Esophagus muscularis mucosa (tissue), 4 donors: ENCODE measurements at regions not wholly inside any gene's neighbourhood (a gene's known extent, or its start where the extent isn't known, plus 50 kb on each side); places are given as distances from the start of the nearest gene placed in this dataset.

Experiments
- DNase-seq: peaks from one replicate; pipeline ENCODE4 v3.0.0-alpha.2; 2017; ENCODE audit errors: extremely low spot score
- H3K27ac ChIP-seq, 4 donors: fragments of 200-600 bp; sonication (generic); replicated peaks in 1 of 4; 1 replicate in 3 of 4; 2 replicates in 1 of 4; pipeline ENCODE4 v1.5.1; 2016 to 2019; ENCODE audit warnings: mild to moderate bottlenecking in 1 of 4
- H3K27me3 ChIP-seq, 4 donors: fragments of 200-600 bp; sonication (generic); one replicate each; pipeline versions ENCODE4 v1.5.1 to v1.6.0; 2016 to 2019
- H3K36me3 ChIP-seq, 4 donors: fragments of 200-600 bp; sonication (generic); one replicate each; pipeline ENCODE4 v1.5.1; 2016 to 2019
- H3K4me1 ChIP-seq, 4 donors: fragments of 200-600 bp; sonication (generic); one replicate each; pipeline ENCODE4 v1.5.1; 2016 to 2019
- H3K4me3 ChIP-seq, 4 donors: fragments of 200-600 bp; sonication (generic); 1 replicate in 2 of 4; 2 replicates in 2 of 4; pipeline ENCODE4 v1.5.1; 2016 to 2019; ENCODE audit warnings: mild to moderate bottlenecking in 4 of 4, moderate library complexity in 1 of 4
- H3K9me3 ChIP-seq, 4 donors: fragments of 200-600 bp; sonication (generic); 1 replicate in 3 of 4; 2 replicates in 1 of 4; pipeline ENCODE4 v1.5.1; 2016 to 2019
- CTCF ChIP-seq, 3 experiments: fragments of 200-600 bp in 2 of 3; fragments of 450-650 bp in 1 of 3; sonication (generic) in 2 of 3; IDR thresholded peaks; one replicate each; pipeline ENCODE4 v1.5.1; 2017 to 2019; ENCODE audit warnings: antibody characterized with exemption in 3 of 3, mild to moderate bottlenecking in 2 of 3, moderate library complexity in 1 of 3
- EP300 ChIP-seq: sonication (generic); formaldehyde crosslinking; IDR thresholded peaks from one replicate; pipeline ENCODE4 v1.6.1; 2017; ENCODE audit warnings: antibody characterized with exemption
- POLR2A ChIP-seq: fragments of 450-650 bp; IDR thresholded peaks from one replicate; pipeline ENCODE4 v1.6.1; 2017; ENCODE audit warnings: antibody characterized with exemption, moderate library complexity, mild to moderate bottlenecking, low read depth
- POLR2AphosphoS5 ChIP-seq, 2 donors: sonication (generic); formaldehyde crosslinking; IDR thresholded peaks; one replicate each; pipeline ENCODE4 v1.6.1; 2017; ENCODE audit warnings: antibody characterized with exemption in 2 of 2
- WGBS: methylation state at CpG from one replicate; pipeline ENCODE4 v1.1.5; 2018; 5-methylcytosine and 5-hydroxymethylcytosine counted together
- intact Hi-C: fragments of 100-400 bp; cut with DNase I; formaldehyde crosslinking; loops from one replicate; pipeline ENCODE4 v1.15.1; 2023

GRCh38 chr5:7315118-7315517 lies 80.8 kb upstream of the ADCY2 start:
- H3K36me3 ChIP-seq = no peaks in the 10 kb centered on the region
- H3K4me3 ChIP-seq = no peak overlapping the region
- H3K4me1 ChIP-seq = no peaks in the 10 kb centered on the region
- no peak overlapping the region for H3K27ac ChIP-seq
- no peak for DNase-seq
- H3K27me3 ChIP-seq = no peaks in the 10 kb centered on the region
- WGBS = 69% methylated on average over 2 of the region's 2 CpGs
- TF ChIP-seq CTCF (IDR thresholded peaks at IDR 0.05) (no peak), POLR2A (no peak), EP300 (no peak), POLR2AphosphoS5 (IDR thresholded peaks at IDR 0.05) (no peak)
- H3K9me3 ChIP-seq = no peaks in the 10 kb centered on the region
- intact Hi-C loops = no loop called here

GRCh38 chr5:7317751-7318150 lies 78.2 kb upstream of the ADCY2 start:
- Histone ChIP-seq H3K9me3 (no peaks in the 10 kb centered on the region), H3K4me1 (peaks cover 0 to 5% (median 0%) of the 10 kb centered on the region in 4 donors), H3K27me3 (no peaks in the 10 kb centered on the region), H3K36me3 (no peaks in the 10 kb centered on the region), H3K27ac (no peak overlapping the region), H3K4me3 (no peak overlapping the region)
- 67% methylated on average over 2 of the region's 2 CpGs for WGBS
- no peak for TF ChIP-seq EP300
- intact Hi-C loops = no loop called here
- DNase-seq = no peak

GRCh38 chr5:7320701-7321301 lies 75.1 kb upstream of the ADCY2 start:
- Histone ChIP-seq H3K4me1 (peaks cover 0 to 5% (median 0%) of the 10 kb centered on the region in 4 donors), H3K27me3 (no peaks in the 10 kb centered on the region), H3K4me3 (no peak overlapping the region), H3K9me3 (no peaks in the 10 kb centered on the region), H3K36me3 (no peaks in the 10 kb centered on the region), H3K27ac (no peak overlapping the region)
- intact Hi-C loops = no loop called here
- WGBS = 18% methylated on average over 2 of the region's 2 CpGs
- no peak for DNase-seq
- TF ChIP-seq POLR2AphosphoS5 (IDR thresholded peaks at IDR 0.05) (no peak), POLR2A (no peak), EP300 (no peak), CTCF (IDR thresholded peaks at IDR 0.05) (no peak)

- Histone ChIP-seq H3K4me3 (no peak overlapping the region), H3K36me3 (no peaks in the 10 kb centered on the region), H3K4me1 (peaks cover 0 to 5% (median 0%) of the 10 kb centered on the region in 4 donors), H3K9me3 (no peaks in the 10 kb centered on the region), H3K27ac (no peak overlapping the region), H3K27me3 (no peaks in the 10 kb centered on the region)
- 13% methylated on average over 1 of the region's 2 CpGs for WGBS
- TF ChIP-seq POLR2A (no peak), CTCF (IDR thresholded peaks at IDR 0.05) (no peak), EP300 (no peak), POLR2AphosphoS5 (IDR thresholded peaks at IDR 0.05) (no peak)
- DNase-seq = no peak
- intact Hi-C loops = no loop called here
Measured at GRCh38 chr5:7321724-7322123, 74.2 kb upstream of the ADCY2 start.

- 88% methylated on average over 4 of the region's 4 CpGs for WGBS
- TF ChIP-seq POLR2AphosphoS5 (IDR thresholded peaks at IDR 0.05) = no peak
- TF ChIP-seq EP300 = no peak
- no peak for TF ChIP-seq POLR2A
- TF ChIP-seq CTCF (IDR thresholded peaks at IDR 0.05) = no peak
- Histone ChIP-seq H3K36me3 (no peaks in the 10 kb centered on the region), H3K27me3 (no peaks in the 10 kb centered on the region), H3K4me1 (peaks cover 0 to 5% (median 0%) of the 10 kb centered on the region in 4 donors), H3K9me3 (no peaks in the 10 kb centered on the region), H3K27ac (no peak overlapping the region), H3K4me3 (no peak overlapping the region)
- intact Hi-C loops = no loop called here
- DNase-seq = no peak
Measured at GRCh38 chr5:7324919-7325318, 71.0 kb upstream of the ADCY2 start.
